OCI-LY7 (cell line): ENCODE measurements at regions not wholly inside any gene's neighbourhood (a gene's known extent, or its start where the extent isn't known, plus 50 kb on each side); places are given as distances from the start of the nearest gene placed in this dataset.

Experiments used
- BruUV-seq: library from RNA; stranded (reverse); fragments of 400-500 nt; replicated peaks from 2 replicates; lab custom pipeline; 2021; lab: Mats Ljungman, UMichigan
- CTCF ChIA-PET: fragments of 300-600 bp; sonication (Branson Sonifier 250); formaldehyde crosslinking; loops from one replicate; lab custom pipeline; 2022; ENCODE audit warnings: antibody characterized with exemption; ENCODE audit not compliant: unreplicated experiment; lab: Charles Lee
- POLR2A ChIA-PET: fragments of 300-600 bp; sonication (Branson Sonifier 250); formaldehyde crosslinking; loops from one replicate; lab custom pipeline; 2022; ENCODE audit warnings: antibody characterized with exemption; lab: Charles Lee
- DNase-seq: peaks from one replicate; pipeline ENCODE4 v3.0.0-alpha.2; 2015; ENCODE audit warnings: low spot score
- H2AFZ ChIP-seq: fragments of 200-600 bp; sonication (generic), shearing (Covaris generic); 2 replicates; pipeline ENCODE4 v1.6.1; 2014; ENCODE audit warnings: mild to moderate bottlenecking, antibody characterized with exemption, low read length, moderate library complexity
- H3K27ac ChIP-seq: fragments of 200-600 bp; sonication (generic); 2 replicates; pipeline ENCODE4 v1.5.1; 2014; ENCODE audit warnings: mixed run types, low read depth, mild to moderate bottlenecking, moderate library complexity, low read length, inconsistent platforms; ENCODE audit not compliant: poor library complexity, severe bottlenecking
- H3K36me3 ChIP-seq: fragments of 200-600 bp; sonication (generic); 2 replicates; pipeline ENCODE4 v1.6.1; 2014; ENCODE audit warnings: mild to moderate bottlenecking, antibody characterized with exemption, low read length, moderate library complexity, mixed read lengths; ENCODE audit not compliant: insufficient read depth
- H3K4me1 ChIP-seq: fragments of 200-600 bp; sonication (generic); 2 replicates; pipeline ENCODE4 v1.5.1; 2014; ENCODE audit warnings: mild to moderate bottlenecking, low read length; ENCODE audit not compliant: insufficient read depth, poor library complexity, severe bottlenecking
- H3K4me2 ChIP-seq: fragments of 200-600 bp; sonication (generic); 2 replicates; pipeline ENCODE4 v1.6.1; 2014; ENCODE audit warnings: mild to moderate bottlenecking, low read length
- H3K4me3 ChIP-seq: fragments of 200-600 bp; sonication (generic); 2 replicates; pipeline ENCODE4 v1.5.1; 2014; ENCODE audit warnings: mild to moderate bottlenecking, low read depth, low read length; ENCODE audit not compliant: poor library complexity, severe bottlenecking
- H3K79me2 ChIP-seq: fragments of 200-600 bp; sonication (generic); 2 replicates; pipeline ENCODE4 v1.6.1; 2016; ENCODE audit warnings: low read depth, mild to moderate bottlenecking, low read length, moderate library complexity, mixed read lengths; ENCODE audit not compliant: insufficient read depth
- H3K9me2 ChIP-seq: fragments of 200-600 bp; sonication (generic); 2 replicates; pipeline ENCODE4 v1.6.1; 2016; ENCODE audit warnings: mild to moderate bottlenecking, low read length, mixed read lengths; ENCODE audit not compliant: insufficient read depth
- H3K9me3 ChIP-seq: fragments of 200-600 bp; sonication (generic); 2 replicates; pipeline ENCODE4 v1.6.1; 2014; ENCODE audit warnings: mild to moderate bottlenecking, mixed run types, low read length, mixed read lengths
- H4K20me1 ChIP-seq: fragments of 200-600 bp; sonication (generic); 2 replicates; pipeline ENCODE4 v1.6.1; 2014; ENCODE audit warnings: mild to moderate bottlenecking, antibody characterized with exemption, low read length, moderate library complexity, mixed read lengths; ENCODE audit not compliant: insufficient read depth
- EZH2phosphoT487 ChIP-seq: fragments of 200-600 bp; sonication (generic); IDR thresholded peaks from 2 replicates; pipeline ENCODE4 v1.6.1; 2018; ENCODE audit warnings: low read depth, borderline replicate concordance, mild to moderate bottlenecking, mixed run types, antibody characterized with exemption, low read length, moderate library complexity, mixed read lengths
- intact Hi-C: fragments of 100-400 bp; cut with micrococcal nuclease; formaldehyde crosslinking; loops from one replicate; pipeline ENCODE4 v1.10.0; 2022; ENCODE audit not compliant: unreplicated experiment
- TF ChIP-seq, protein P1 (sequence below): fragments of 200-600 bp; sonication (generic); conservative IDR thresholded peaks from 2 replicates; pipeline ENCODE4 v1.5.1; 2014; ENCODE audit warnings: mild to moderate bottlenecking, antibody characterized with exemption, low read length, moderate library complexity, mixed read lengths

DNA sequence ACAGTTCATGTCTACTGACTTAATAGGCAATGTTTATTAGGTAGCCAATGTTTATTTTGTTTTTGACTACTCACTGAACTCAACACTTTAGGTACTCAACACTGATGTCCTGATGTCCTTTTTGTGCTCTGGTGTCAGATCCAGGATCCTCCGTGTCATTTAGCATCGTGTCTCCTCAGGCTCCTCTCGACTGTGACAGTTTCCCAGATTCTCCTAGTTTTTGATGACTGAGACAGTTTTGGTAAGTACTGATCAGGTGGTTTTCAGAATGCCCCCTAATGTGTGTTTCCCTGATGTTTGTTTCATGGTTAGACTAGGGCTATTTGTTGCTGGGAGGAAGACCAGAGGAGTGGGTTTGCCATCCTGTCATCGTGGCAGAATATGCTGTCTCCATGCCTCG, 719.7 kb upstream of the SOX11 start:
- POLR2A ChIA-PET = interaction anchor here (0.6 kb wide), 1 partner anchor 10 kb away, joined by 3 read pairs; no protein-coding TSS in a partner anchor
- H3K36me3 ChIP-seq = no peaks in the 10 kb centered on the region
- TF ChIP-seq, protein P1, sequence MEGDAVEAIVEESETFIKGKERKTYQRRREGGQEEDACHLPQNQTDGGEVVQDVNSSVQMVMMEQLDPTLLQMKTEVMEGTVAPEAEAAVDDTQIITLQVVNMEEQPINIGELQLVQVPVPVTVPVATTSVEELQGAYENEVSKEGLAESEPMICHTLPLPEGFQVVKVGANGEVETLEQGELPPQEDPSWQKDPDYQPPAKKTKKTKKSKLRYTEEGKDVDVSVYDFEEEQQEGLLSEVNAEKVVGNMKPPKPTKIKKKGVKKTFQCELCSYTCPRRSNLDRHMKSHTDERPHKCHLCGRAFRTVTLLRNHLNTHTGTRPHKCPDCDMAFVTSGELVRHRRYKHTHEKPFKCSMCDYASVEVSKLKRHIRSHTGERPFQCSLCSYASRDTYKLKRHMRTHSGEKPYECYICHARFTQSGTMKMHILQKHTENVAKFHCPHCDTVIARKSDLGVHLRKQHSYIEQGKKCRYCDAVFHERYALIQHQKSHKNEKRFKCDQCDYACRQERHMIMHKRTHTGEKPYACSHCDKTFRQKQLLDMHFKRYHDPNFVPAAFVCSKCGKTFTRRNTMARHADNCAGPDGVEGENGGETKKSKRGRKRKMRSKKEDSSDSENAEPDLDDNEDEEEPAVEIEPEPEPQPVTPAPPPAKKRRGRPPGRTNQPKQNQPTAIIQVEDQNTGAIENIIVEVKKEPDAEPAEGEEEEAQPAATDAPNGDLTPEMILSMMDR = no peak
- no peak for TF ChIP-seq EZH2phosphoT487

DNA sequence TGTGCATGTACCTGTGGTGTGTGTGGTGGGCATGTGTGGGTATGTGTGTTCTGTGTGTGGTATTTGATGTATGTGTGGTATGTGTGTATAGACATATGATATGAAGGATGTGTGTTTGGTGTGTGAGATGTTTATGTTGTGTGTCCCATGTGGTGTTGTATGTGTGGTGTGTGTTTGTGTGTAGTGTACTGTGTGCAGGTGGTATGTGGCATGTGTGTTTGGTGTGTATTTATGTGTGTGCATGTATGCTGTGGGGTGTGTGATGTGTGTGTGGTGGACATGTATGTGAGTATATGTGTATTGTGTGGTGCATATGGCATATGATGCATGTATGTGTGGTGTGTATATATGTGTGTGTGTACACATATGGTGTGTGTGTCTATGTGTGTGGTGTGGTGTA, 718.8 kb upstream of the SOX11 start:
- H4K20me1 ChIP-seq = no peaks in the 10 kb centered on the region
- H3K27ac ChIP-seq = no peak overlapping the region
- TF ChIP-seq, protein P1 = no peak
- TF ChIP-seq EZH2phosphoT487 = no peak
- POLR2A ChIA-PET = no interaction called here
- no peak overlapping the region for H3K4me3 ChIP-seq
- CTCF ChIA-PET = no interaction called here
- no TSS peak for BruUV-seq
- no peak overlapping the region for H3K4me2 ChIP-seq
- H2AFZ ChIP-seq = no peak overlapping the region
- H3K79me2 ChIP-seq = no peaks in the 10 kb centered on the region
- no peaks in the 10 kb centered on the region for H3K4me1 ChIP-seq
- intact Hi-C loops = no loop called here
- no peaks in the 10 kb centered on the region for H3K36me3 ChIP-seq
- no peaks in the 10 kb centered on the region for H3K9me3 ChIP-seq
- no peak for DNase-seq
- no peaks in the 10 kb centered on the region for H3K9me2 ChIP-seq

More for the DNA sequence above, 719.7 kb upstream of the SOX11 start:
- Histone ChIP-seq H4K20me1 (no peaks in the 10 kb centered on the region), H3K9me2 (no peaks in the 10 kb centered on the region), H3K27ac (no peak overlapping the region), H3K4me3 (no peak overlapping the region), H3K79me2 (no peaks in the 10 kb centered on the region), H3K9me3 (no peaks in the 10 kb centered on the region), H3K4me1 (no peaks in the 10 kb centered on the region), H2AFZ (no peak overlapping the region), H3K4me2 (no peak overlapping the region)
- intact Hi-C loops = no loop called here
- no TSS peak for BruUV-seq
- DNase-seq = no peak
- CTCF ChIA-PET = no interaction called here

DNA sequence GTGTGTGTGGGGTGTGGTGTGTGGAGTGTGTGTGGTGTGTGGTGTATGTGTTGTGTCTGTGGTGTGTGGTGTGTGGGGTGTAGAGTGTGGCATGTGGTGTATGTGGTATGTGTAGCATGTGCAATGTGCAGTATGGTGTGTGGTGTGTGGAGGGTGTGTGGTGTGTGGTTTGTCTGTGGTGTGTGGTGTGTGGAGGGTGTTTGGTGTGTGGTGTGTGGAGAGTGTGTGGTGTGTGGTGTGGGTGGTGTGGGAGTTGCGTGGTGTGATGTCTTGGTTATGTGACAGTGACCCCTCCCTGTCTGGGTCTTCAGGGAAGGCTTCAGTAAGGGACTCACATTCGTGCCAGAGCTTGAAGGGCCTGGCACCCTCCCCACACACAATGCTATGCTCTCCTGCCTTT, 718.2 kb upstream of the SOX11 start:
- BruUV-seq = no TSS peak
- POLR2A ChIA-PET = no interaction called here
- intact Hi-C loops = no loop called here

More for the DNA sequence above, 718.2 kb upstream of the SOX11 start:
- DNase-seq = no peak
- Histone ChIP-seq H3K9me3 (no peaks in the 10 kb centered on the region), H4K20me1 (no peaks in the 10 kb centered on the region), H3K27ac (no peak overlapping the region), H3K36me3 (no peaks in the 10 kb centered on the region), H2AFZ (no peak overlapping the region), H3K79me2 (no peaks in the 10 kb centered on the region), H3K9me2 (no peaks in the 10 kb centered on the region), H3K4me3 (no peak overlapping the region), H3K4me2 (no peak overlapping the region), H3K4me1 (no peaks in the 10 kb centered on the region)
- CTCF ChIA-PET = no interaction called here
- TF ChIP-seq, protein P1 = no peak
- TF ChIP-seq EZH2phosphoT487 = no peak
